Osteocyte (in vitro differentiated cells): ENCODE measurements at regions not wholly inside any gene's neighbourhood (a gene's known extent, or its start where the extent isn't known, plus 50 kb on each side); places are given as distances from the start of the nearest gene placed in this dataset.

Experiments used
- DNase-seq: peaks from one replicate; pipeline ENCODE4 v3.0.0; 2021; ENCODE audit warnings: mixed read lengths; ENCODE audit not compliant: unreplicated experiment; ENCODE audit errors: extremely low spot score
- H3K27ac Mint-ChIP-seq: one replicate; pipeline ENCODE4 v1.8.0; 2021; ENCODE audit warnings: mild to moderate bottlenecking, mixed read lengths; ENCODE audit not compliant: unreplicated experiment
- H3K27me3 Mint-ChIP-seq: one replicate; pipeline ENCODE4 v1.8.0; 2021; ENCODE audit warnings: mixed read lengths; ENCODE audit not compliant: unreplicated experiment
- H3K36me3 Mint-ChIP-seq: one replicate; pipeline ENCODE4 v1.8.0; 2021; ENCODE audit warnings: mixed read lengths; ENCODE audit not compliant: unreplicated experiment
- H3K4me1 Mint-ChIP-seq: one replicate; pipeline ENCODE4 v1.8.0; 2021; ENCODE audit warnings: mixed read lengths; ENCODE audit not compliant: unreplicated experiment
- H3K4me3 Mint-ChIP-seq: one replicate; pipeline ENCODE4 v1.8.0; 2021; ENCODE audit warnings: mild to moderate bottlenecking, moderate library complexity, mixed read lengths; ENCODE audit not compliant: unreplicated experiment
- H3K9me3 Mint-ChIP-seq: one replicate; pipeline ENCODE4 v1.8.0; 2021; ENCODE audit warnings: mixed read lengths; ENCODE audit not compliant: unreplicated experiment
- CTCF ChIP-seq: fragments of 200-600 bp; sonication (generic); IDR thresholded peaks from 2 replicates; pipeline ENCODE4 v1.5.0; 2021; ENCODE audit warnings: antibody characterized with exemption, mild to moderate bottlenecking, moderate library complexity

GRCh38 chr2:11026286-11026921 lies 114.7 kb downstream of the KCNF1 start:
- Mint-ChIP-seq H3K4me3 (no peak overlapping the region), H3K27me3 (peaks cover 8% of the 10 kb centered on the region), H3K36me3 (no peaks in the 10 kb centered on the region), H3K27ac (no peak overlapping the region), H3K4me1 (no peaks in the 10 kb centered on the region), H3K9me3 (no peaks in the 10 kb centered on the region)
- DNase-seq, result peak; percentile 57
- TF ChIP-seq CTCF, result no peak

GRCh38 chr2:11027195-11027594 lies 115.5 kb downstream of the KCNF1 start:
- H3K27ac Mint-ChIP-seq, result no peak overlapping the region
- DNase-seq, result peak; percentile 56
- H3K4me3 Mint-ChIP-seq, result no peak overlapping the region
- H3K9me3 Mint-ChIP-seq, result no peaks in the 10 kb centered on the region
- no peak for TF ChIP-seq CTCF
- peaks cover 13% of the 10 kb centered on the region for H3K27me3 Mint-ChIP-seq
- no peaks in the 10 kb centered on the region for H3K36me3 Mint-ChIP-seq
- H3K4me1 Mint-ChIP-seq, result no peaks in the 10 kb centered on the region

- H3K36me3 Mint-ChIP-seq, result no peaks in the 10 kb centered on the region
- H3K9me3 Mint-ChIP-seq, result no peaks in the 10 kb centered on the region
- peaks cover 24% of the 10 kb centered on the region for H3K27me3 Mint-ChIP-seq
- TF ChIP-seq CTCF, result no peak
- no peak overlapping the region for H3K4me3 Mint-ChIP-seq
- H3K27ac Mint-ChIP-seq, result no peak overlapping the region
- no peaks in the 10 kb centered on the region for H3K4me1 Mint-ChIP-seq
- DNase-seq, result peak; percentile 62
Measured at GRCh38 chr2:11028407-11028916, 116.7 kb downstream of the KCNF1 start.

- TF ChIP-seq CTCF, result no peak
- no peak for DNase-seq
Measured at GRCh38 chr2:11029136-11029535, 117.4 kb downstream of the KCNF1 start.

GRCh38 chr2:11030036-11030435 lies 118.3 kb downstream of the KCNF1 start:
- H3K27me3 Mint-ChIP-seq, result peaks cover 30% of the 10 kb centered on the region
- no peak overlapping the region for H3K4me3 Mint-ChIP-seq
- H3K36me3 Mint-ChIP-seq, result no peaks in the 10 kb centered on the region
- H3K27ac Mint-ChIP-seq, result no peak overlapping the region
- no peak for TF ChIP-seq CTCF
- H3K9me3 Mint-ChIP-seq, result no peaks in the 10 kb centered on the region
- H3K4me1 Mint-ChIP-seq, result no peaks in the 10 kb centered on the region
- no peak for DNase-seq

More at GRCh38 chr2:11029136-11029535, 117.4 kb downstream of the KCNF1 start:
- Mint-ChIP-seq H3K36me3 (no peaks in the 10 kb centered on the region), H3K27ac (no peak overlapping the region), H3K9me3 (no peaks in the 10 kb centered on the region), H3K4me1 (no peaks in the 10 kb centered on the region), H3K4me3 (no peak overlapping the region), H3K27me3 (peaks cover 29% of the 10 kb centered on the region)
